SK-N-SH treated with all-trans-retinoic acid at 6 μM for 48 hours (cell line): ENCODE measurements at regions not wholly inside any gene's neighbourhood (a gene's known extent, or its start where the extent isn't known, plus 50 kb on each side); places are given as distances from the start of the nearest gene placed in this dataset.

Experiments
- ATAC-seq: fragments of 200-7000 bp; cut with Tn5 transposase; 3 replicates; pipeline ENCODE4 v1.9.1; 2020; ENCODE audit warnings: mild to moderate bottlenecking, moderate library complexity
- ARNTL ChIP-seq: fragments of 450-650 bp; formaldehyde crosslinking; IDR thresholded peaks from 2 replicates; pipeline ENCODE4 v1.5.0; 2020; ENCODE audit warnings: low read depth, mild to moderate bottlenecking, moderate library complexity, borderline replicate concordance
- BACH2 ChIP-seq: fragments of 250-450 bp; sonication (Bioruptor Pico); IDR thresholded peaks from 2 replicates; pipeline ENCODE4 v1.9.0; 2021; ENCODE audit warnings: mild to moderate bottlenecking, borderline replicate concordance
- ESRRG ChIP-seq: fragments of 250-450 bp; sonication (Bioruptor Pico); IDR thresholded peaks from 2 replicates; pipeline ENCODE4 v1.6.1; 2021; ENCODE audit warnings: mild to moderate bottlenecking
- GLIS3 ChIP-seq: fragments of 250-450 bp; sonication (Bioruptor Pico); IDR thresholded peaks from 2 replicates; pipeline ENCODE4 v1.5.0; 2020; ENCODE audit warnings: mild to moderate bottlenecking, moderate library complexity
- ISL1 ChIP-seq: fragments of 250-450 bp; sonication (Bioruptor Pico); IDR thresholded peaks from 2 replicates; pipeline ENCODE4 v2.1.2; 2022; ENCODE audit warnings: mild to moderate bottlenecking, moderate library complexity
- OSR1 ChIP-seq: fragments of 250-450 bp; sonication (Bioruptor Pico); IDR thresholded peaks from 2 replicates; pipeline ENCODE4 v1.8.0; 2022; ENCODE audit warnings: moderate library complexity, mild to moderate bottlenecking, inconsistent platforms
- PPARA ChIP-seq: fragments of 250-450 bp; sonication (Bioruptor Pico); IDR thresholded peaks from 2 replicates; pipeline ENCODE4 v1.5.0; 2020; ENCODE audit warnings: mild to moderate bottlenecking, borderline replicate concordance
- RARB ChIP-seq: fragments of 250-450 bp; sonication (Bioruptor Pico); IDR thresholded peaks from 2 replicates; pipeline ENCODE4 v1.8.0; 2021; ENCODE audit warnings: mild to moderate bottlenecking, moderate library complexity
- SNAI2 ChIP-seq: fragments of 250-450 bp; sonication (Bioruptor Pico); IDR thresholded peaks from 2 replicates; pipeline ENCODE4 v1.5.0; 2020; ENCODE audit warnings: mild to moderate bottlenecking, moderate library complexity
- TCF4 ChIP-seq: fragments of 250-450 bp; sonication (Bioruptor Pico); IDR thresholded peaks from 2 replicates; pipeline ENCODE4 v1.8.0; 2021; ENCODE audit warnings: mild to moderate bottlenecking, moderate library complexity, borderline replicate concordance
- TOX ChIP-seq: fragments of 250-450 bp; sonication (Bioruptor Pico); IDR thresholded peaks from 2 replicates; pipeline ENCODE4 v1.8.0; 2021; ENCODE audit warnings: mild to moderate bottlenecking, moderate library complexity, borderline replicate concordance
- ZC3H10 ChIP-seq: fragments of 250-450 bp; sonication (Bioruptor Pico); IDR thresholded peaks from 2 replicates; pipeline ENCODE4 v1.5.1; 2021; ENCODE audit warnings: mild to moderate bottlenecking, moderate library complexity
- ZFP3 ChIP-seq: fragments of 250-450 bp; sonication (Bioruptor Pico); IDR thresholded peaks from 2 replicates; pipeline ENCODE4 v1.5.0; 2020; ENCODE audit warnings: mild to moderate bottlenecking, moderate library complexity
- ZFP30 ChIP-seq: fragments of 450-650 bp; formaldehyde crosslinking; IDR thresholded peaks from 2 replicates; pipeline ENCODE4 v1.5.0; 2022; ENCODE audit warnings: mild to moderate bottlenecking, moderate library complexity
- ZNF565 ChIP-seq: fragments of 450-650 bp; formaldehyde crosslinking; conservative IDR thresholded peaks from 2 replicates; pipeline ENCODE4 v1.5.0; 2020; ENCODE audit warnings: low read depth, mild to moderate bottlenecking, moderate library complexity
- ZNF70 ChIP-seq: fragments of 450-650 bp; formaldehyde crosslinking; IDR thresholded peaks from 2 replicates; pipeline ENCODE4 v1.5.0; 2020; ENCODE audit warnings: mild to moderate bottlenecking, moderate library complexity
- ZNF8 ChIP-seq: fragments of 450-650 bp; formaldehyde crosslinking; IDR thresholded peaks from 2 replicates; pipeline ENCODE4 v1.5.0; 2020; ENCODE audit warnings: mild to moderate bottlenecking, moderate library complexity
- TF ChIP-seq, protein P1 (sequence below): fragments of 250-450 bp; sonication (Bioruptor Pico); IDR thresholded peaks from 2 replicates; pipeline ENCODE4 v1.5.1; 2020; ENCODE audit warnings: low read depth, mild to moderate bottlenecking, moderate library complexity
- TF ChIP-seq, protein P2 (sequence below): fragments of 250-450 bp; sonication (Bioruptor Pico); IDR thresholded peaks from 2 replicates; pipeline ENCODE4 v1.8.0; 2021; ENCODE audit warnings: low read depth, mild to moderate bottlenecking, moderate library complexity, borderline replicate concordance
- TF ChIP-seq, protein P3 (sequence below): fragments of 250-450 bp; sonication (Bioruptor Pico); IDR thresholded peaks from 2 replicates; pipeline ENCODE4 v1.5.0; 2020; ENCODE audit warnings: mild to moderate bottlenecking, moderate library complexity
- TF ChIP-seq, protein P4 (sequence below): fragments of 250-450 bp; sonication (Bioruptor Pico); IDR thresholded peaks from 2 replicates; pipeline ENCODE4 v1.8.0; 2020; ENCODE audit warnings: mild to moderate bottlenecking, moderate library complexity, borderline replicate concordance

DNA sequence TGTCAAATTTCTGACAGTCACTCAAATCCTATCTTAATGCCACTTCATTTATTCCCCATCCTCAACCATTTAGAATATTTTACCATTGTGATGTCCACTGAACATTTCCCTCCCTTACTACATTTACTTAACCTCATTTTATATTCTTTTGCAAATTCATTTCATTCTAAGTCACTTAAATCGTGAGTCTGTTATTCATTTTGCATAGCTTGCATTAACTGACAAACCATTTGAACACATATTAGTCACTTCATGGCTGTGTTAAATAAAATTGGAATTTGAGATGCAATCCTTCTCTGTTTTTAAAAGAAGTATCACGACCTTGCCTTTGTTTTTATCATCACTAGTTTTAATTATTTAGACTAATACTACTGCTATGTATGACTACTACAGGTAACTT is 199.4 kb upstream of the COL11A1 start:
- ATAC-seq, result no peak
- TF ChIP-seq OSR1 (CRISPR knock-in tag) (no peak), ARNTL (no peak), ZNF565 (CRISPR knock-in tag) (no peak), ISL1 (CRISPR knock-in tag) (no peak), ZNF70 (CRISPR knock-in tag) (no peak), ESRRG (CRISPR knock-in tag) (no peak), BACH2 (CRISPR knock-in tag) (no peak), RARB (CRISPR knock-in tag) (no peak), ZC3H10 (CRISPR knock-in tag) (no peak), PPARA (CRISPR knock-in tag) (no peak), TCF4 (no peak), ZFP3 (no peak), SNAI2 (no peak), ZNF8 (no peak), ZFP30 (CRISPR knock-in tag) (no peak), GLIS3 (CRISPR knock-in tag) (no peak)
- TF ChIP-seq, protein P1, sequence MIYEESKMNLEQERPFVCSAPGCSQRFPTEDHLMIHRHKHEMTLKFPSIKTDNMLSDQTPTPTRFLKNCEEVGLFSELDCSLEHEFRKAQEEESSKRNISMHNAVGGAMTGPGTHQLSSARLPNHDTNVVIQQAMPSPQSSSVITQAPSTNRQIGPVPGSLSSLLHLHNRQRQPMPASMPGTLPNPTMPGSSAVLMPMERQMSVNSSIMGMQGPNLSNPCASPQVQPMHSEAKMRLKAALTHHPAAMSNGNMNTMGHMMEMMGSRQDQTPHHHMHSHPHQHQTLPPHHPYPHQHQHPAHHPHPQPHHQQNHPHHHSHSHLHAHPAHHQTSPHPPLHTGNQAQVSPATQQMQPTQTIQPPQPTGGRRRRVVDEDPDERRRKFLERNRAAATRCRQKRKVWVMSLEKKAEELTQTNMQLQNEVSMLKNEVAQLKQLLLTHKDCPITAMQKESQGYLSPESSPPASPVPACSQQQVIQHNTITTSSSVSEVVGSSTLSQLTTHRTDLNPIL, result no peak
- TF ChIP-seq, protein P2, sequence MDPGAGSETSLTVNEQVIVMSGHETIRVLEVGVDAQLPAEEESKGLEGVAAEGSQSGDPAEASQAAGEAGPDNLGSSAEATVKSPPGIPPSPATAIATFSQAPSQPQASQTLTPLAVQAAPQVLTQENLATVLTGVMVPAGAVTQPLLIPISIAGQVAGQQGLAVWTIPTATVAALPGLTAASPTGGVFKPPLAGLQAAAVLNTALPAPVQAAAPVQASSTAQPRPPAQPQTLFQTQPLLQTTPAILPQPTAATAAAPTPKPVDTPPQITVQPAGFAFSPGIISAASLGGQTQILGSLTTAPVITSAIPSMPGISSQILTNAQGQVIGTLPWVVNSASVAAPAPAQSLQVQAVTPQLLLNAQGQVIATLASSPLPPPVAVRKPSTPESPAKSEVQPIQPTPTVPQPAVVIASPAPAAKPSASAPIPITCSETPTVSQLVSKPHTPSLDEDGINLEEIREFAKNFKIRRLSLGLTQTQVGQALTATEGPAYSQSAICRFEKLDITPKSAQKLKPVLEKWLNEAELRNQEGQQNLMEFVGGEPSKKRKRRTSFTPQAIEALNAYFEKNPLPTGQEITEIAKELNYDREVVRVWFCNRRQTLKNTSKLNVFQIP, result no peak
- TF ChIP-seq, protein P3, sequence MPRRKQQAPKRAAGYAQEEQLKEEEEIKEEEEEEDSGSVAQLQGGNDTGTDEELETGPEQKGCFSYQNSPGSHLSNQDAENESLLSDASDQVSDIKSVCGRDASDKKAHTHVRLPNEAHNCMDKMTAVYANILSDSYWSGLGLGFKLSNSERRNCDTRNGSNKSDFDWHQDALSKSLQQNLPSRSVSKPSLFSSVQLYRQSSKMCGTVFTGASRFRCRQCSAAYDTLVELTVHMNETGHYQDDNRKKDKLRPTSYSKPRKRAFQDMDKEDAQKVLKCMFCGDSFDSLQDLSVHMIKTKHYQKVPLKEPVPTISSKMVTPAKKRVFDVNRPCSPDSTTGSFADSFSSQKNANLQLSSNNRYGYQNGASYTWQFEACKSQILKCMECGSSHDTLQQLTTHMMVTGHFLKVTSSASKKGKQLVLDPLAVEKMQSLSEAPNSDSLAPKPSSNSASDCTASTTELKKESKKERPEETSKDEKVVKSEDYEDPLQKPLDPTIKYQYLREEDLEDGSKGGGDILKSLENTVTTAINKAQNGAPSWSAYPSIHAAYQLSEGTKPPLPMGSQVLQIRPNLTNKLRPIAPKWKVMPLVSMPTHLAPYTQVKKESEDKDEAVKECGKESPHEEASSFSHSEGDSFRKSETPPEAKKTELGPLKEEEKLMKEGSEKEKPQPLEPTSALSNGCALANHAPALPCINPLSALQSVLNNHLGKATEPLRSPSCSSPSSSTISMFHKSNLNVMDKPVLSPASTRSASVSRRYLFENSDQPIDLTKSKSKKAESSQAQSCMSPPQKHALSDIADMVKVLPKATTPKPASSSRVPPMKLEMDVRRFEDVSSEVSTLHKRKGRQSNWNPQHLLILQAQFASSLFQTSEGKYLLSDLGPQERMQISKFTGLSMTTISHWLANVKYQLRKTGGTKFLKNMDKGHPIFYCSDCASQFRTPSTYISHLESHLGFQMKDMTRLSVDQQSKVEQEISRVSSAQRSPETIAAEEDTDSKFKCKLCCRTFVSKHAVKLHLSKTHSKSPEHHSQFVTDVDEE (CRISPR knock-in tag), result no peak
- TF ChIP-seq, all 23 proteins: peak for 0

DNA sequence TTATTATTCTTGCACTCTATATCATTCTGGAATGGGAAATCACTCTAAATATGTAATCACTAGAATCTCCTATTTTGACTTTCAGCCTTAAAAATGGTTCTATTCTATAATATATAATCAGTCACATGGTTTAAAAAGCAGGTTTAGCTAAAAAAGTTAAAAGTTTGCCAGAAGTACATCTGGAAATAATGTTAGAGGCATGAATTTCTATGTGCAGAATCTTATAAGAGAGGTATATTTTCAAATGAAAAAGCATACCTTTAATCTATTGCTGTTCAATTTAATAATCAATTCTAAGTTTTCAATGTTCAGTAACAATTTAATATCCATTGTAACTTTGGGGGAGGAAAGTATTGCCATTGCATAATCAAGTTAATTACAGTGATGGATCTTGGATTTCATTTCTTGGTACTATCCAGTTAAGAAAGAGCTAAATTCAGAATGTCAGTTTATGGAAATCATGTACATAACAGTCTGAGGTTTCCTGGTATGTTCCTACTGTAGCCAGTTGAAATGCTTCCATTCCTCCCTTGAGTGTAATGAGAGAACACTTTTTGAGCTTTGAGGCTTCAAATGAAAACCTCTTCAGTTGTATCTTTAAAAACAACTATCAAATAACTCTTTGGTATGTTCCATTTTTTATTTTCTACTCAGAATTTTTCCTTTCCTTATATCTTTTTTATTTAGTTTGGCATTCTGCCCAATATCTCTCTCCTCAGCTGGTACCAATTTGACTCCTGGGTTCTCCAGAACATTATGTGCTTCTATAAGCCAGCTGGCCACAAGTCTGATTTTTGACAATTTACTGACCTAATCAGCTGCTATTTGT is 175.7 kb upstream of the COL11A1 start:
- ATAC-seq, result peak; percentile 94
- TF ChIP-seq BACH2 (CRISPR knock-in tag) (no peak), TCF4 (0 out of 2 replicates have a peak, but pooled peaks have one; percentile 5)

DNA sequence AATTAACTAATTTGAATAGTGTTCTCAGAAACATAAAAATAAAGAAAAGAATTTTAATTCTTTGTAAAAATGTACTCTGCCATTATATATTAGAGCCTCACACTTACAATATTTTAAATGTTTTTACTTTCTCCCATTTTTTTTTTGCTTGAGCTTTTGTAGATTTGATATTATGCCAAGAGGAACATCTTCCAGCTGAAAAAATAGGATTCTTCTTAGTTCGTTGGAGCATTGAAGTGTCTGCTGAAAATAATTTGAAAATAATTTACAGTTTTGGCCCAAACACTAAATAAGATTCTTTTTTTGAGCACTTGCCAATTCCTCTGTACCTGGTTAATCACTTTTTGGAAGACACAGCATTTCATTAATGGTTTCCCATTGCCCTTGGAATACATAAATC is 175.0 kb upstream of the COL11A1 start:
- TF ChIP-seq, protein P2, result no peak
- TF ChIP-seq ISL1 (CRISPR knock-in tag) (peak; percentile 88), ZC3H10 (CRISPR knock-in tag) (0 out of 2 replicates have a peak, but pooled peaks have one; percentile 44), GLIS3 (CRISPR knock-in tag) (no peak), TCF4 (peak; percentile 30; the same call in 1 of the 2 replicates)
- TF ChIP-seq, protein P1, result peak; percentile 18; the same call in 1 of the 2 replicates
- ATAC-seq, result no peak

DNA sequence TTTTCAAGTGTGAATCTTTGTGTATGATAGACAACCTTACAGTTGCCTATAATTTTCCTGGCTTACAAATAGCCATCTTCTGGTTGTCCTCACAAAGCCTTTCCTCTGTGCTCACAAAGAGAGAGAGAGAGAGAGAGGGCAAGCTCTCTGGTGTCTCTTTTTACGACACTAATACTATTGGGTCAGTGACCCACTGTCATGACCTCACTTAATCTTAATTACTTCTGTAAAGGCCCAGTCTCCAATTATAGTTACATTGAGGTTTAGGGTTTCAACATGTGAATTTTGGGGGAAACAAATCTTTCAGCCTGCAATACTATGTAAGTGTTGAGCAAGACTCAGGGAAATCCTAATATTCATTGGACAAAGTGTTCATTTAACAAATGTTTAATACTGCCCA is 167.4 kb upstream of the COL11A1 start:
- ATAC-seq, result no peak
- TF ChIP-seq ISL1 (CRISPR knock-in tag) (no peak), ZFP3 (no peak), RARB (CRISPR knock-in tag) (no peak), ESRRG (CRISPR knock-in tag) (no peak), ARNTL (no peak), PPARA (CRISPR knock-in tag) (no peak), BACH2 (CRISPR knock-in tag) (no peak), ZNF70 (CRISPR knock-in tag) (no peak), TOX (CRISPR knock-in tag) (no peak)
- TF ChIP-seq, protein P4, sequence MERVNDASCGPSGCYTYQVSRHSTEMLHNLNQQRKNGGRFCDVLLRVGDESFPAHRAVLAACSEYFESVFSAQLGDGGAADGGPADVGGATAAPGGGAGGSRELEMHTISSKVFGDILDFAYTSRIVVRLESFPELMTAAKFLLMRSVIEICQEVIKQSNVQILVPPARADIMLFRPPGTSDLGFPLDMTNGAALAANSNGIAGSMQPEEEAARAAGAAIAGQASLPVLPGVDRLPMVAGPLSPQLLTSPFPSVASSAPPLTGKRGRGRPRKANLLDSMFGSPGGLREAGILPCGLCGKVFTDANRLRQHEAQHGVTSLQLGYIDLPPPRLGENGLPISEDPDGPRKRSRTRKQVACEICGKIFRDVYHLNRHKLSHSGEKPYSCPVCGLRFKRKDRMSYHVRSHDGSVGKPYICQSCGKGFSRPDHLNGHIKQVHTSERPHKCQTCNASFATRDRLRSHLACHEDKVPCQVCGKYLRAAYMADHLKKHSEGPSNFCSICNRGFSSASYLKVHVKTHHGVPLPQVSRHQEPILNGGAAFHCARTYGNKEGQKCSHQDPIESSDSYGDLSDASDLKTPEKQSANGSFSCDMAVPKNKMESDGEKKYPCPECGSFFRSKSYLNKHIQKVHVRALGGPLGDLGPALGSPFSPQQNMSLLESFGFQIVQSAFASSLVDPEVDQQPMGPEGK (CRISPR knock-in tag), result no peak
- TF ChIP-seq, protein P2, result no peak
